Neural cell (in vitro differentiated cells): ENCODE measurements at regions not wholly inside any gene's neighbourhood (a gene's known extent, or its start where the extent isn't known, plus 50 kb on each side); places are given as distances from the start of the nearest gene placed in this dataset.

ENCODE experiments used
- H2AFZ ChIP-seq: fragments of 200-600, 300-800 bp; sonication (generic), shearing (Covaris generic); 2 replicates; pipeline ENCODE4 v1.6.0; 2014; ENCODE audit warnings: low read depth, mild to moderate bottlenecking, antibody characterized with exemption, low read length, moderate library complexity
- H3F3A ChIP-seq: fragments of 200-600 bp; shearing (Covaris generic); 2 replicates; pipeline ENCODE4 v1.6.1; 2016; ENCODE audit warnings: mild to moderate bottlenecking, moderate library complexity, mixed read lengths, antibody characterized with exemption, low read length; ENCODE audit not compliant: insufficient read depth, poor library complexity, severe bottlenecking
- H3K27ac ChIP-seq: fragments of 200-600, 300-800 bp; sonication (generic), shearing (Covaris generic); 2 replicates; pipeline ENCODE4 v1.5.1; 2014; ENCODE audit warnings: mild to moderate bottlenecking, low read length, moderate library complexity
- H3K27me3 ChIP-seq: fragments of 300-800, 200-600 bp; sonication (generic), shearing (Covaris generic); 2 replicates; pipeline ENCODE4 v1.6.0; 2014; ENCODE audit warnings: mild to moderate bottlenecking, low read depth, low read length, moderate library complexity; ENCODE audit not compliant: insufficient read depth
- H3K36me3 ChIP-seq: fragments of 300-800, 200-600 bp; sonication (generic), shearing (Covaris generic); 2 replicates; pipeline ENCODE4 v1.5.1; 2014; ENCODE audit warnings: mild to moderate bottlenecking, antibody characterized with exemption, low read length, moderate library complexity; ENCODE audit not compliant: insufficient read depth
- H3K4me2 ChIP-seq: fragments of 300-800, 200-600 bp; sonication (generic), shearing (Covaris generic); 2 replicates; pipeline ENCODE4 v1.6.0; 2014; ENCODE audit warnings: mild to moderate bottlenecking, low read length
- H3K4me3 ChIP-seq: fragments of 300-800, 200-600 bp; sonication (generic), shearing (Covaris generic); 2 replicates; pipeline ENCODE4 v1.5.1; 2014; ENCODE audit warnings: mild to moderate bottlenecking, low read length, moderate library complexity
- H3K79me2 ChIP-seq: fragments of 200-600 bp; shearing (Covaris generic); replicated peaks from 2 replicates; pipeline ENCODE4 v1.6.0; 2014; ENCODE audit warnings: mild to moderate bottlenecking, low read length, moderate library complexity; ENCODE audit not compliant: insufficient read depth
- H3K9ac ChIP-seq: fragments of 300-800, 200-600 bp; sonication (generic), shearing (Covaris generic); 2 replicates; pipeline ENCODE4 v1.6.1; 2016; ENCODE audit warnings: mild to moderate bottlenecking, low read length, mixed read lengths
- H3K9me2 ChIP-seq: fragments of 200-600 bp; shearing (Covaris generic); 2 replicates; pipeline ENCODE4 v1.6.1; 2016; ENCODE audit warnings: mild to moderate bottlenecking, low read length, mixed read lengths; ENCODE audit not compliant: insufficient read depth
- H3K9me3 ChIP-seq: fragments of 200-600, 300-800 bp; sonication (generic), shearing (Covaris generic); 2 replicates; pipeline ENCODE4 v1.6.1; 2016; ENCODE audit warnings: mild to moderate bottlenecking, mixed run types, low read length, moderate library complexity, mixed read lengths
- H4K20me1 ChIP-seq: fragments of 200-600 bp; shearing (Covaris generic); 2 replicates; pipeline ENCODE4 v1.6.1; 2016; ENCODE audit warnings: mild to moderate bottlenecking, mixed run types; ENCODE audit not compliant: insufficient read depth
- CTCF ChIP-seq: fragments of 450-650 bp; IDR thresholded peaks from 2 replicates; pipeline ENCODE4 v1.5.1; 2014; ENCODE audit warnings: antibody characterized with exemption, mild to moderate bottlenecking, moderate library complexity; ENCODE audit not compliant: poor library complexity, severe bottlenecking
- EP300 ChIP-seq: fragments of 450-650 bp; conservative IDR thresholded peaks from 2 replicates; pipeline ENCODE4 v1.6.1; 2014; ENCODE audit warnings: antibody characterized with exemption, mild to moderate bottlenecking, moderate library complexity; ENCODE audit not compliant: poor library complexity, severe bottlenecking
- EZH2 ChIP-seq: fragments of 200-600, 300-800 bp; shearing (Covaris generic), sonication (generic); IDR thresholded peaks from 2 replicates; pipeline ENCODE4 v1.6.1; 2014; ENCODE audit warnings: antibody characterized with exemption, low read length, borderline replicate concordance, mild to moderate bottlenecking; ENCODE audit not compliant: insufficient read depth, poor library complexity, severe bottlenecking
- MXI1 ChIP-seq: fragments of 450-650 bp; conservative IDR thresholded peaks from 2 replicates; pipeline ENCODE4 v1.6.1; 2014; ENCODE audit warnings: antibody characterized with exemption, mild to moderate bottlenecking; ENCODE audit not compliant: poor library complexity, severe bottlenecking
- POLR2AphosphoS5 ChIP-seq: IDR thresholded peaks from 2 replicates; pipeline ENCODE4 v1.6.1; 2012
- RAD21 ChIP-seq: fragments of 450-650 bp; conservative IDR thresholded peaks from 2 replicates; pipeline ENCODE4 v1.6.1; 2014; ENCODE audit warnings: antibody characterized with exemption, mild to moderate bottlenecking, moderate library complexity
- REST ChIP-seq: IDR thresholded peaks from 2 replicates; pipeline ENCODE4 v1.6.1; 2012; ENCODE audit warnings: borderline replicate concordance
- SMC3 ChIP-seq: fragments of 450-650 bp; conservative IDR thresholded peaks from 2 replicates; pipeline ENCODE4 v1.6.1; 2014; ENCODE audit warnings: antibody characterized with exemption, mild to moderate bottlenecking, moderate library complexity; ENCODE audit not compliant: poor library complexity
- TAF1 ChIP-seq: IDR thresholded peaks from 2 replicates; pipeline ENCODE4 v1.6.1; 2012; ENCODE audit warnings: low read depth

GRCh38 chr16:86291491-86291890 lies 218.8 kb upstream of the FOXF1 start:
- H3K4me3 ChIP-seq: no peak overlapping the region
- peaks cover 62% of the 10 kb centered on the region for H3K27me3 ChIP-seq
- TF ChIP-seq MXI1 (no peak), EZH2 (no peak), TAF1 (no peak), EP300 (no peak), RAD21 (no peak), SMC3 (no peak), REST (no peak), POLR2AphosphoS5 (no peak), CTCF (no peak)
- no peak overlapping the region for H2AFZ ChIP-seq
- H3K79me2 ChIP-seq: no peaks in the 10 kb centered on the region
- H3F3A ChIP-seq: no peaks in the 10 kb centered on the region
- no peak overlapping the region for H3K4me2 ChIP-seq
- H3K27ac ChIP-seq: no peak overlapping the region
- no peaks in the 10 kb centered on the region for H3K9me3 ChIP-seq
- no peaks in the 10 kb centered on the region for H3K36me3 ChIP-seq
- H3K9me2 ChIP-seq: no peaks in the 10 kb centered on the region
- no peaks in the 10 kb centered on the region for H4K20me1 ChIP-seq
- H3K9ac ChIP-seq: no peak overlapping the region

GRCh38 chr16:86292171-86292775 lies 218.1 kb upstream of the FOXF1 start:
- H3K9me3 ChIP-seq: no peaks in the 10 kb centered on the region
- H2AFZ ChIP-seq: no peak overlapping the region
- H3K36me3 ChIP-seq: no peaks in the 10 kb centered on the region
- H3K4me2 ChIP-seq: no peak overlapping the region
- no peaks in the 10 kb centered on the region for H3F3A ChIP-seq
- H4K20me1 ChIP-seq: no peaks in the 10 kb centered on the region
- H3K27me3 ChIP-seq: peaks cover 54% of the 10 kb centered on the region
- no peaks in the 10 kb centered on the region for H3K9me2 ChIP-seq
- H3K4me3 ChIP-seq: no peak overlapping the region
- no peaks in the 10 kb centered on the region for H3K79me2 ChIP-seq
- TF ChIP-seq SMC3: no peak
- no peak for TF ChIP-seq EZH2
- no peak for TF ChIP-seq EP300
- TF ChIP-seq POLR2AphosphoS5: no peak
- TF ChIP-seq REST: no peak
- TF ChIP-seq MXI1: no peak
- TF ChIP-seq RAD21: no peak
- no peak for TF ChIP-seq CTCF
- no peak for TF ChIP-seq TAF1
- H3K9ac ChIP-seq: no peak overlapping the region
- H3K27ac ChIP-seq: no peak overlapping the region
